Endodermal cell (in vitro differentiated cells): ENCODE measurements at regions not wholly inside any gene's neighbourhood (a gene's known extent, or its start where the extent isn't known, plus 50 kb on each side); places are given as distances from the start of the nearest gene placed in this dataset.

Experiments used
- DNase-seq: peaks from one replicate; pipeline ENCODE4 v3.0.0-alpha.2; 2017
- H3K27ac ChIP-seq: 2 replicates; pipeline ENCODE4 v1.5.1; 2013; ENCODE audit warnings: mild to moderate bottlenecking, low read depth, low read length, moderate library complexity
- H3K27me3 ChIP-seq: 2 replicates; pipeline ENCODE4 v1.6.1; 2013; ENCODE audit warnings: mild to moderate bottlenecking, low read length, moderate library complexity; ENCODE audit not compliant: insufficient read depth, control insufficient read depth, poor library complexity, severe bottlenecking
- H3K36me3 ChIP-seq: 2 replicates; pipeline ENCODE4 v1.7.0; 2013; ENCODE audit warnings: mild to moderate bottlenecking, low read length, moderate library complexity; ENCODE audit not compliant: control insufficient read depth, insufficient read depth
- H3K4me1 ChIP-seq: one replicate; pipeline ENCODE4 v1.7.0; 2013; ENCODE audit warnings: low read length; ENCODE audit not compliant: control insufficient read depth, insufficient read depth
- H3K4me3 ChIP-seq: 2 replicates; pipeline ENCODE4 v1.5.1; 2013; ENCODE audit warnings: mild to moderate bottlenecking, low read length, moderate library complexity
- H3K9ac ChIP-seq: 2 replicates; pipeline ENCODE4 v1.6.1; 2013; ENCODE audit warnings: mild to moderate bottlenecking, low read length, moderate library complexity; ENCODE audit not compliant: poor library complexity, severe bottlenecking; ENCODE audit errors: extremely low read depth
- H3K9me3 ChIP-seq: 2 replicates; pipeline ENCODE4 v1.6.1; 2013; ENCODE audit warnings: mild to moderate bottlenecking, low read length, moderate library complexity; ENCODE audit not compliant: control insufficient read depth
- H3K27ac Mint-ChIP-seq: 2 replicates; pipeline ENCODE4 v1.8.0; 2020; ENCODE audit warnings: mixed read lengths
- H3K27me3 Mint-ChIP-seq: 2 replicates; pipeline ENCODE4 v1.8.0; 2021; ENCODE audit warnings: mild to moderate bottlenecking, mixed read lengths; ENCODE audit not compliant: insufficient read depth
- H3K36me3 Mint-ChIP-seq: 2 replicates; pipeline ENCODE4 v1.8.0; 2020; ENCODE audit warnings: low read depth, mixed read lengths
- H3K4me1 Mint-ChIP-seq: 2 replicates; pipeline ENCODE4 v1.8.0; 2020; ENCODE audit warnings: mixed read lengths
- H3K4me3 Mint-ChIP-seq: 2 replicates; pipeline ENCODE4 v1.8.0; 2020; ENCODE audit warnings: mild to moderate bottlenecking, moderate library complexity, mixed read lengths
- H3K9me3 Mint-ChIP-seq: 2 replicates; pipeline ENCODE4 v1.8.0; 2020; ENCODE audit warnings: mild to moderate bottlenecking, mixed read lengths
- WGBS, 2 experiments: methylation state at CpG; one replicate each; pipeline versions ENCODE4 v1.1.5 to v1.1.7; 2013; ENCODE audit warnings: missing lambda C conversion rate in 2 of 2, mixed read lengths in 1 of 2; ENCODE audit not compliant: insufficient coverage in 1 of 2, insufficient read length in 1 of 2; 5-methylcytosine and 5-hydroxymethylcytosine counted together
- TF ChIP-seq, protein P1 (sequence below): fragments of 200-600 bp; sonication (generic); conservative IDR thresholded peaks from 2 replicates; pipeline ENCODE4 v1.5.0; 2021; ENCODE audit warnings: antibody characterized with exemption, mild to moderate bottlenecking

DNA sequence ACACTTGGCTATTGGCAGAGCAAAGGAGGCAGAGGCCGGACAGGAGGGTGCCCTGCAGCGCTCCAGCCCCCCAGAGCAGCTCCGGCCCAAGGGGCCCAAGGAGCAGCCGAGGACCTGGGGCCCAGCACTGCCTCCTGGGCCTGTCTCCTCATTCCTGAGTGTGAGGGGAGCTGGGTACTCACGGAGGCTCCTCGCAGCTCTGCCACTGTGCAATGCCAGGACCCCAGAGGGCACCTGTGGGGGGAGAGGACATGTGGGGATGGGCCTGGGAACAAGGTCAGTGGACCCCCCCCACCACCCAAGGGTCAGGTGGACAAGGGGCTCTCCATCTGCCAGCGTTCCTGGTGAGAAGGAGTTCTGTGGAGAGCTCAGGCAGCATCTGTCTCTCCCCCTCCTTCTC is 192.6 kb upstream of the PPP1R26 start:
- no peak overlapping the region for H3K9ac ChIP-seq
- no peak overlapping the region for H3K27ac ChIP-seq
- 92 to 100% methylated on average over 1 to 7 of the region's 7 CpGs for WGBS, 2 experiments
- no peaks in the 10 kb centered on the region for H3K9me3 ChIP-seq
- no peak overlapping the region for H3K4me3 ChIP-seq
- no peaks in the 10 kb centered on the region for H3K36me3 ChIP-seq
- no peaks in the 10 kb centered on the region for H3K9me3 Mint-ChIP-seq
- H3K27ac Mint-ChIP-seq, result no peak overlapping the region
- no peak overlapping the region for H3K4me3 Mint-ChIP-seq
- H3K27me3 Mint-ChIP-seq, result no peaks in the 10 kb centered on the region
- no peaks in the 10 kb centered on the region for H3K36me3 Mint-ChIP-seq
- no peaks in the 10 kb centered on the region for H3K27me3 ChIP-seq
- no peak for DNase-seq
- H3K4me1 Mint-ChIP-seq, result peaks cover 7% of the 10 kb centered on the region
- TF ChIP-seq, protein P1, sequence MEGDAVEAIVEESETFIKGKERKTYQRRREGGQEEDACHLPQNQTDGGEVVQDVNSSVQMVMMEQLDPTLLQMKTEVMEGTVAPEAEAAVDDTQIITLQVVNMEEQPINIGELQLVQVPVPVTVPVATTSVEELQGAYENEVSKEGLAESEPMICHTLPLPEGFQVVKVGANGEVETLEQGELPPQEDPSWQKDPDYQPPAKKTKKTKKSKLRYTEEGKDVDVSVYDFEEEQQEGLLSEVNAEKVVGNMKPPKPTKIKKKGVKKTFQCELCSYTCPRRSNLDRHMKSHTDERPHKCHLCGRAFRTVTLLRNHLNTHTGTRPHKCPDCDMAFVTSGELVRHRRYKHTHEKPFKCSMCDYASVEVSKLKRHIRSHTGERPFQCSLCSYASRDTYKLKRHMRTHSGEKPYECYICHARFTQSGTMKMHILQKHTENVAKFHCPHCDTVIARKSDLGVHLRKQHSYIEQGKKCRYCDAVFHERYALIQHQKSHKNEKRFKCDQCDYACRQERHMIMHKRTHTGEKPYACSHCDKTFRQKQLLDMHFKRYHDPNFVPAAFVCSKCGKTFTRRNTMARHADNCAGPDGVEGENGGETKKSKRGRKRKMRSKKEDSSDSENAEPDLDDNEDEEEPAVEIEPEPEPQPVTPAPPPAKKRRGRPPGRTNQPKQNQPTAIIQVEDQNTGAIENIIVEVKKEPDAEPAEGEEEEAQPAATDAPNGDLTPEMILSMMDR, result no peak
- no peaks in the 10 kb centered on the region for H3K4me1 ChIP-seq

DNA sequence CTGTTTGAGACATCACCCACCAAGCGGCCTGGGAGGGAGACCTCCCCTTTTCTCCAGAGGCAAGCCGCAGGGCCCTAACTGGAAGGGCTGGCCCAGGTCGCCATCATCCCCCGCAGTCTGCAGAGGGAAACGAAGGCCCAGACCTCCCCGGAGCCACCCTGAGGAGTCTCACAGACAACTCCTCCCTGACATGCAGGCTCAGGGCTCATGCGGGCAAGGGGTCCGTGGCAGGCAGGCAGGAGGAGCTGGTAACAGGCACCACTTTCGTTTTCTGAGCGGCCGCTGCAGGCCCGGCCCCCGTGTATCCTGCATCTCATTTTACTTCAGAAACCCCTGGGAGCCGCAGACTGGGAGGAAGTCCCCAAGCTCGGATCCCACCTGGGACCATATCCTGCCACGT is 192.0 kb upstream of the PPP1R26 start:
- Histone ChIP-seq H3K9me3 (no peaks in the 10 kb centered on the region), H3K4me3 (no peak overlapping the region), H3K27ac (no peak overlapping the region), H3K9ac (no peak overlapping the region), H3K4me1 (no peaks in the 10 kb centered on the region), H3K36me3 (no peaks in the 10 kb centered on the region), H3K27me3 (no peaks in the 10 kb centered on the region)
- Mint-ChIP-seq H3K9me3 (no peaks in the 10 kb centered on the region), H3K4me3 (no peak overlapping the region), H3K27me3 (no peaks in the 10 kb centered on the region), H3K4me1 (peaks cover 13% of the 10 kb centered on the region), H3K27ac (no peak overlapping the region), H3K36me3 (no peaks in the 10 kb centered on the region)
- no peak for DNase-seq
- TF ChIP-seq, protein P1, result no peak
- 88 to 91% methylated on average over 8 to 16 of the region's 16 CpGs for WGBS, 2 experiments

DNA sequence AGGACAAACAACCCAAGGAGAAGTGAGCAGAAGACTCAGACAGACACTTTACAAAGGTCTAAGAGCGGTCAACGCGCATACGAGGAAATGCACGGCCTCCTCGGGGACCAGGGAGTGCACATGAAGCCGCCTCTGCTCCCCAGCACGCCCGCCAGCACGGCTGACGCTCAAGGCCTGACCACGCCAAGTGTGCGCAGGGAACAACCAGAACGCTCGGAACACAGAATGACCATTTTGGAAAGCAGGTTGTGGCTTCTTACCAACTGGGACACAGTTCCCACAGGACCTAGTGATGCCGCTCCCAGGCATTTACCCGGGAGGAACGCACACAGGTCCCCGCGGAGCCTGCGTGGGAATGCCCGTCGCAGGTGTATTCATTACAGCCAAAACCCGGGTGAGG is 191.5 kb upstream of the PPP1R26 start:
- Histone ChIP-seq H3K4me3 (no peak overlapping the region), H3K4me1 (no peaks in the 10 kb centered on the region), H3K9ac (no peak overlapping the region), H3K27ac (no peak overlapping the region), H3K9me3 (no peaks in the 10 kb centered on the region), H3K36me3 (no peaks in the 10 kb centered on the region), H3K27me3 (no peaks in the 10 kb centered on the region)
- no peaks in the 10 kb centered on the region for H3K36me3 Mint-ChIP-seq
- H3K27ac Mint-ChIP-seq, result no peak overlapping the region
- 95% methylated on average over 24 of the region's 24 CpGs for WGBS, 2 experiments
- no peak for DNase-seq
- H3K27me3 Mint-ChIP-seq, result no peaks in the 10 kb centered on the region
- no peak overlapping the region for H3K4me3 Mint-ChIP-seq
- TF ChIP-seq, protein P1, result no peak
- H3K9me3 Mint-ChIP-seq, result no peaks in the 10 kb centered on the region
- peaks cover 16% of the 10 kb centered on the region for H3K4me1 Mint-ChIP-seq
